Left kidney (tissue), 1 donor: ENCODE measurements at regions not wholly inside any gene's neighbourhood (a gene's known extent, or its start where the extent isn't known, plus 50 kb on each side); places are given as distances from the start of the nearest gene placed in this dataset.

ENCODE experiments used
- DNase-seq: peaks from one replicate; pipeline ENCODE4 v3.0.0-alpha.2; 2013

DNA sequence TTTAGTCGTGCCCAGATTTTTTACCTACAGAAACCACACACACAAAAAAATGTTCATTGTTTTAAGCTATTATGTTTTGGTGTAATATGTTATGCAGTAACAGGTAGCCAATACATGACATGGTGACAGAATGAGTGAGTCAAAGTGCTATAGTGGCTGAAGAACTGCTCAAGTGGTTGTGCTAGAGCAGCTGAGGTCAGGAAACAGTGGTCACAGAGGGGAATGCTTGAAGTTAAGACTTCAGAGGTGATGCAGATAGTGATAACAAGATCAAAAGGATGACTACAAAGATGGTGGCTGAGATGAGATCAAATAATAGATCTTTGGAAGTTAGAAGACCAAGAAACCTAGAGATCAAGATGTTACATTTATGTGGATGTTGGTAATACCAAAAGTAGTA, 174.3 kb downstream of the KCNE4 start:
- DNase-seq, result no peak

DNA sequence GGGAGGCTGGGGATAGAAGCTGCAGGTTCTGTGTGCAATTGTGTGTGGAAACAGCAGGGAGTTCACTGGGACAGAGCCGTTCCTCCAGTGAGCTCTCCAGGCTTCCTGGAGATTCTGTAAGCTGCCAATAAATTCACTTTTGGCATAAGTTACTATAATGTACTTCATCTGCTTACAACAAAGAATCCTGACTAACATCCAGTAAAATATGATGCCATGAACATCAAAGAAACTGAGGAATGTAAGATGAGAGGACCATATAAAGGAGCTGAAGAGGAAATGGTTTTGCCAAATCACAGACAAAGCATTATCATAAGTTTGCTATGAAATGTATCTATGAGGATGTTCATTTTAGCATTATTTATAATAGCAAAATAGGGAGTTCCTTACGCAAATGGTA, 175.3 kb downstream of the KCNE4 start:
- no peak for DNase-seq

DNA sequence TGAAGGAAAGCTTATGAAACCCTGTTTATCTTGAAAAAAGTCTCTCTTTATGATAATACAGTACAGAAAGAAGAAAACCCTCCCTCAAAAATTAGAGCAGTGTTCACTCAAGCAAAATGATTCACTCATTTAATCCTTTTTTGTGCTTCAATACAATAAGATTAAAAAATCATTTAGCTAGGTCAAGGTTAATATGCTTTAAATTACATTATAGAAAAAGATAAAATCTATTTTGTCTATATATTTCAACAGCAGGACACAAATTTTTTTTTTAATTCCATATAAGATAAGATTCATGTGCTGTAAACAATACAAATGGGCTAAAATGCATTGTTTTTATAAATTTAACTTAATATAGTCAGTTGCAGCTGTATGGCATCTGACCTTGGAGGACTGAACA, 176.9 kb downstream of the KCNE4 start:
- DNase-seq, result no peak

DNA sequence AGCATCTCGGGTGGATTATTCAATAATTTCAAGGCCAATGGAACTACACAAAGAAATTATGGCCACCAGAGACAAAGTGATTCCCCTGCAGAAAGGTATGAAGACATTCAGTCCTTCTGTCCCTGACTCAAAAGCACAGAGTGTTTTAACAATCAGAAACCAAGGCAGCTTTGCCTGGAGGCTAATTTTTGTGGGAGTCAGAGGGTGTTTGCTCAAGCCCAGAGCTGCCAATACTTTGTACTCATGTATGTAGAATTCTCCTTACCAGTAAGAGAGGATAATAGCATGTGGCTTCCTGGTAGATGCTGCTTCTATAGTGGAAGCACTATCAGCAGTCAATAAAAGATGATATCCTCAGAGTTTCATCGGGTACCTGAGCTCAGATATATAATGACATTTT, 178.4 kb downstream of the KCNE4 start:
- DNase-seq, result no peak

DNA sequence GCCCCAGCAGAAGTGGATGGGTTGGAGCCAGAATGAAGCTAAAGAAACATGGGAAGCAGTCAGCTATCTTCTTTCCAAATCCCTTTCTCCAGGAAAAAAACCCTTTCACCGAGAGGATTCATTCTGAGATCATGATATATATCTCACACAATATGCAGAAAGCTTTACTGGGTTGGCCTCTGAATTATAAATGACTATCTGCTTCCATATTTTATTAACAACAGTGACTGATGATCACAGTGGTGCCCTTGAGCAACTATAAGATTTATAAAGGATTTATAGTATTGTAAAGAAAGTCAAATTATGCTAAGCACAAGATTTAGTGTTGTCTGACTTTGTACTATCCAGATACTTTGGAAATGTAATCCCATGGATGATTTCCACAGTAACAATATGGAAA, 180.3 kb downstream of the KCNE4 start:
- no peak for DNase-seq

DNA sequence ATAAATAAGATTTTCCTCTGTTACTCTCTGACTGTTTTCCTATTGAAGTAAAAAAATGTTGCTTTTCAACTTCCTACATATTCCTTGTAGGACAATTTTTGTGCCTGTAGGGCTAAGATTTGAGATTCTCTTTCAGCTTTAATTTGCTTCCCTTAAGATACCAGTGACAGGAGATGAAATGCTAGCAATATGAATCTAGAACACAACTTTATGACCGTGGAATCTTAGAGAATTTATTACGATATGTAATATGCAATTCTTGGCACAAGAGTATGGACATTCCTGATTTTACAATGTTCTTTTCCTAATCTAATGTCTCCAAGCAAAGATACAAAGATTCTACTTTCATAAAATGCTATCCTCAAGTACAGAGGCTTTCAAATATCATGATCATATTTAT, 180.9 kb downstream of the KCNE4 start:
- DNase-seq, result no peak

DNA sequence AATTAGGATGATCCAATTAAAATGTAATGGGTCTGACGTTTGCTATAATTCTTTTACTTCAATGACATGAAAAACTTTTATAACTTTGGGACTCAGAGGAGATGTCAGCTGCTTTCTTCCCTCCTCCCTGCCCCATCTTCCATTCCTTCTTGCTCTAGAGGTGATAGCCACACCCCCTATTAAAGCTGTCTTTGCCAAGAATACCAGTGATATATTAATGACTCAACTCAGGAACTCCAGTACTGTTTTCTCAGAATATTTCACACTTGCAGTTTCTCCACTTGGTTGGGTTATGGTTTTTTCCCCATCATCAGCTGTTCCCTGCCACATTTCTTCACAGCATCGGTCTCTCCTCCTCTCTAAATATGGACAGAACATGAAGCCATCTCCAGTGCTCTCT, 184.0 kb downstream of the KCNE4 start:
- DNase-seq, result no peak

DNA sequence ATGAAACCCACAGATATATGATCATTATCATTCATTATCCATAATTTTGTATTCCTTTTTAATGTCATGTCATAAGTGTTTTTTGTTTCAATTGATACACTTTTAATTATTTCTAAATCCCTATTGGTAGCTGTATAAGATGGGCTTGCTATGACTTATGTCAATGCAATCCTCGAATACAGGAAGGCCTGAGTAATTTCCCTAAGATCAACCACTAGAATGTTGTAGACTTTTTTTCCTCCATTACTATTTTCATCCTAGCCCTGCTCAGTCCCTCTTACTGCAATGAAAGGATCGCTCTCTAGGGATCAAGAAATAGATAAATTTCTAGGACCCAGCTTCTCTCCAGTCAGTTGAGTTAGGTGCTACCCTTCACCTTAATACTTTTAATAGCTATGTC, 186.3 kb downstream of the KCNE4 start:
- DNase-seq, result no peak

DNA sequence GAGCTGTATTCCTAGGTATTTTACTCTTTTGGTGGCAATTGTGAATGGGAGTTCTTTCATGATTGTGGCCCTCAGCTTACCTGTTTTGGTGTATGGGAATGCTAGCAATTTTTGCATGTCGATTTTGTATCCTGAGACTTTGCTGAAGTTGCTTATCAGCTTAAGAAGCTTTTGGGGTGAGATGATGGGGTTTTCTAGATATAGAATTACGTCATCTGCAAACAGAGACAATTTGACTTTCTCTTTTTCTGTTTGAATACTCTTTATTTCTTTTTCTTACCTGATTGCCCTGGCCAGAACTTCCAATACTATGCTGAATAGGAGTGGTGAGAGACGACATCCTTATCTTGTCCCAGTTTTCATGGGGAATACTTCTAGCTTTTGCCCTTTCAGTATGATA, 191.2 kb downstream of the KCNE4 start:
- no peak for DNase-seq

DNA sequence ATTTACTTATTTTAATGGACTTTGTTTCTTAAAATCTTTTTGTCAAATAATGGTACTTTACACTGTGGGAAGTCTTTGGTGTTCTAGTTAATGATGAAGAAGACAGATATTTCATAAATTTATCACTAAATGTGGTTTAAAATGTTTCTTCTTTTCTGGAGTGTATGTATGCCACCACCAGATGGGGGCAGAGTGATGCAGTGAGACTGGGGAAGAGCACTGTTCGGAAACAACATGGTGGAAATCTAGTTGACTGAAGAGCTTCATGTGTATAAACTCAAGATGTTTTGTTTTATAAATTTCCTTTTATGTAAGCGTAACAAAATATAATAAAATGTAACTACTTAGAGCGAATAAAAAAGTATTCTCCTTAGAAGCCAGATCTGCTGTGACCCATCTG, 195.1 kb downstream of the KCNE4 start:
- DNase-seq, result no peak

DNA sequence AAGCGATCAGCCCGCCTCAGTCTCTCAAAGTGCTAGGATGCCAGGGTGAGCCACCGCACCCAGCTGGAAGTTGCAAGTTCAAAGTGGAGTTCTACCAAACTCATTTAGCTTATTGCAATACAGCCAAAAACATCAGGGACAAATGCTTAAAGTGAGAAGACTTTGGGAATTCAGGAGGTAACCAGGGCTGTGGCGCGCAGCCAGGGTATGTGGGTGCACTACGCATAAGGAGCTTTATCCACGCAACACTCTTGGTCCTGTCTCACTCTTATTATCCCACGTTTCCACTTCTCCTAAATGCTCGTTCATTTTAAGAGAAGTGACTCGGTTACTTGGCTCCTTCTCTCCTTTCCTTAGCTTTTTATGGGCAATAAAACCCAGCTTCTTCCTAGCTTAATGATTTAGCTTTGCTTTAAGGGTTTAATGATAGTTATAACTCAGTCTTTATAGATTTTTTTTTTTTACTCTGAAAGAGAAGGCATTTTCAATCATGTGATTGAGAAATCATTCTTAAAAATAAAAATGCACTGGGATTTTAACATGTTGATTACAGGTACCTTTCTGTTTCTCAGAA, 199.8 kb downstream of the KCNE4 start:
- no peak for DNase-seq

DNA sequence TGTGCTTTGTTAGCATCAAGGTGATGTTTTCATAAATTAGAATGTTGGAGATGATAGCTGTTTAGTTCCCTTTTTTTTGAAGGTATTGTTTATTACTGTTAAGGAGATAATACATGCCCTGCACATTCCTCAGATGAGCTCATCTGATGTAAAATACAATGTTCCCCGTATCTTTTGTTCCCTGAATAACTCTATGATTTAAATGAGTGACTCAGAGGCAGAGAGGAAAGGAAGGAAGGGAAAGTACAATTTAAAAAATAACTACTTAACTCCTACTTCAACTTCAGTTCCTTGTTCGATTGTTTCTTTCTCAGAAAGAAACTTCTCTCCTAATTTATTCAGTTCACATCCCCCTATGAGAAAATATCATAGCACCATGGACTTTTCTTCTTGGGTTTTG, 208.7 kb downstream of the KCNE4 start:
- DNase-seq, result no peak

DNA sequence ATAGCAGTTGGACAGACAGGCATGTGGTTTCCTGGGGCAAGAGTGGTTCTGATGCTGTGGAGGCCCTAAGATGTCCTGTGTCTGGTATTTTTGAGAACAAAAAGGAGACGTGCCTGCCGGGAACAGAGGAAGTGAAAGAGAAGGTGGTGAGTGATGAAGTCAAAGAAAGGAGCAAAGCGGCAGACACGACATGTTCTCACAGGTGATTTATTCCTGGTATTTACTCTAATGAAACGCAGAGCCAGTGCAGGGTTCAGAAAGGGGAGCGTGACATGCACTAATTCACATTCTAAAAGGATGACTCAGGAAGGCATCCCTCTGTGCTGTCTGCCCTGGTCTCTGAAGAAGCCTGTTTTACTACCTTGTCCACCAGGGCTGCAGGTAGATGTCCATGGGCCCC, 211.0 kb downstream of the KCNE4 start:
- no peak for DNase-seq

DNA sequence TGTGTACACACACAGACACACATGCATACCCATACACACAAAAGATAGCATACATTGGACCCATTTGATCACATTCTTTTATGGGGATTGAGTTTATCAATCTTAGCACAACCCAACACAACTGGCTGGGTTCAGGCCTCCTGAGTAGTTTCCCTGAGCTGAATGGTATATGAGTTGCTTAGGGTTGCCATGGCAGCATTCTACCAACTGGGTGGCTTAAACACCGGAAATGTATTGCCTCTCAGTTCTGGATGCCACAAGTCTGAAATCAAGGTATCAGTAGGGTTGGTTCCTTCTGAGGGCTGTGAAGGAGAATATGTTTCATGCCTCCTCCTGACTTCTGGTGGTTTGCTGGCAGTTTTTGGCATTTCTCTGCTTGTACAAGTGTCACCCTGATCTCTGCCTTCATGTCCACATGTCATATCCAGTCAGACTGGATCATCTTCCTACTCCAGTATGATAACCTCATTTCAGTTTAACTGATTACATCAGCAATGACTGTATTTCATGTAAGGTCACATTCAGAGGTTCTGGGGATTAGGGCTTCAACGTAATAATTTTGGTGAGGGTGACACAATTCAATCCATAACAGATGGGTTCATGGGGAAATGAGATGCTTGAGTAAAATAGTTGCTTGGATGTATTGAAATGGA, 212.7 kb downstream of the KCNE4 start:
- no peak for DNase-seq

DNA sequence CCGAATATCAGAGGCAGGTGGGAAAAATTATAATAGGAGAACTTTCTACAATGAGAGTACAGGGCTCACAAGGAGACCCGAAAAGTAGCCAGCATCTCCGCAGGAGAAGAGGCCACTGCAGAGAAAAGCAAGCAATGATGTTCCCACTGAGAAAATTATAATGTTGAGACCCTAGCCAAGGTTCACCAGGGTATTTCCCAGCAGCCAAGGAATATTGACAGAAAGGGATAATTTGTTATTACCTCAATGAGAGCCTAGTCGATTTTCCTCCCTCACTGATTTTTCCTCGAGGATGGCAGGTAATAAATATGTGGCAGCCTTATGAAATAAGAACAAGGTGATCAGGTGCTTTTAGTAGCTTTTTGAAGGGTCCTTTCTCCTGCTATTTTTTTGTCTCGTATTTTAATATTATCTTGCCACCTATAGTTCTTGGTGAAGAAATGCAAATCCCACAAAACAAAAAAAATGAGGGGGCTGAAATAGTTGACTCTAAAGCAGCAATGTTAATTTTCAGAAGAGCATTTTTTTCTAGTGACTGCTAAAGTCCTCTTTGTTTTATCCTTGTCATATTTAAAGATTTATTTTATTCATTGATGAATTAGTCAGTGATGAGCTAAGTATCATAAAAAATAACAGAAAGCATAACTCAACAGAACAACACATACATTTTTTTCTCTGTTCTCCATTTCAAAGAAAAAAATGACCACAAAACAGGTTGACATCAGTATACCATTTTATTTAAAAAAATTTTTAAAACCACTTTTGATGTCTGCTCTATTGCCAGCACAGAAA, 215.4 kb downstream of the KCNE4 start:
- no peak for DNase-seq

DNA sequence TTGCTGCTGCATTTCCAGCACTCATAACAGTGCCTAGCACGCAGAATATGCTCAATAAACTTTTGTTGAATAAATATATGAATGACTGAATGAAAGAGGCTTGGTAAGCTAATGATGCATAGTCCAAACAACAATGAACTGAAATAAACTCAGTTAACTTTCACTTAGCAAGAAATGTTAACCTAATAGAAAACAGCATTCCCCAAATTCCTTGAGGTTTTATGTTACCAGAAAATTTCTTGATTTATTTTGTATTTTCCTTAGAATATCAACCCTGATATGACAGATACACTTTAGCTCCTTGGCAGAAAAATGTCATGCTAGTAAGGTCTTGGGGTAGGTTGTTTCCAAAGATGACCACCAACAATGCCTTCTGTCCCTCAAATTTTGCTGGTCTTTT, 217.4 kb downstream of the KCNE4 start:
- DNase-seq, result no peak

DNA sequence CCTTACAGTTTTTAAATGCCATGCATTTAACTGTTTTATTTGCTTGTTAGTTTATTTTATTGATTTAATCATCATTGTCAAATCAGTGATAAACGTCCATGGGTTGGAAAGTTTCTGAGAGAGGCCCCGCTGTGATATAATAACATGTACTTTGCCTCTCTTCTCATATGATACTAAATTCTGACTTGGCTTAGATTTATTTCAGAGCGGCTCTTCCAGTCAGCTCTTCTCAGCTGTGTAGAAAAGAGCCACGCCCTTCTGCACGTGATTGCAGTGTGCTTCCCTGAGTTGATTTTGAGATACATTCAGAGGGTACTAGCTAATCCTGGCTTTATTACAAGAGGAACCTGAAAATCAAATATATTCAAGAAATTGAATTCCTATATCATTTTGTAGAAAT, 218.6 kb downstream of the KCNE4 start:
- no peak for DNase-seq

DNA sequence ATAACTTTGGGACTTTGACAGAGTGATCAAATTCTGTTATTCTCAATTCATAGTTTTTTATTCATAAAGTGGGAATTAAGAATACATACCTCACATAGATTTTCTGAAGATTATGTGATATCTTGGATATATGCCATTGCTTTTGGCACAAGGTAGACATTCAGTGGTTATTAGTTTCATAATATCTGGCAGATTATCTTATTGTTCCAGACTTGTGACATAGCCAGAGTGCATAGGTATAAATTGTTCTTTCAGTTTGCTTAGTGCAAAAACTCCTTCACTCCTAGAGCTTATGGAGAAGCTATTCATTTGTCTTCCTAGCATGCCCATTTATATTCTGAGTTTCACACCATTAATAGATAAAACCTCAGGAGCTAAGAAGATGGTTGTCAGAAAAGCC, 222.0 kb downstream of the KCNE4 start:
- DNase-seq, result no peak

DNA sequence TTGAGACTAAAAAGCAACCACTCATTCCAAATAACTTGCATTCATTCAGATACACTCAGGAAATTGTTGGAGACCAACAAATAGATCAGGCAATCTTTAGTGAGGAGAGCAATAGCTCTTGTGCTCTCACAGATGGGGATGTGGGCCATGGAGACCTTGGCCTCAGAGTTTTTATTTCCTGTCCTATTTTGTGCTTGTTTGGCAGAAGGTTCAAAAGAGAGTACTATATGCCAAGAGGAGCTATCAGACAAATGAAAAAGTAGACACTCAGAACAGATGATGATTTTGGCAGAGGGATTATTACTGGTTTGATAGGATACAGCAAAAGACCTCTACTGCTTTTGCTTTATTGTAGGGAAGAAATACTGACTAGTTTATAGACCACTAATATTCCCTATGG, 230.2 kb downstream of the KCNE4 start:
- DNase-seq, result no peak

DNA sequence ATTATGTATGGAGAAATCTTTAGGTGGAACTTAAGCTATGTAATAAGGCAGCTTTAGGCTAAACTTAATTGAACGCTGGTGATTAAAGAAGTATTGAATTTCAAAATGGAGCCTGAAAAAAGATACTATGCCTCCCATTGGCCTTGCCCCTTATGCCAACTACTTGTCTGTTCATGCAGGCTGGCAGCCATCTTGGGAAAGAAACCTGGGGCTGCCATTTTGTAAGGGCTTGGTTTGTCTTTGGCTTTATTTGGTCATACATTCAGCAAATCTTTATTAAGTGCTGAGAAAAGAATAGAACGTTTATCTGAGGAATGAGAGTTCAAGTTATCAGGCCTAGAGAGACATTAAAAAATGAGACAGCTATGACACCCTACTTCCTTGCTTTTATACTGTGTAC, 231.3 kb downstream of the KCNE4 start:
- no peak for DNase-seq

DNA sequence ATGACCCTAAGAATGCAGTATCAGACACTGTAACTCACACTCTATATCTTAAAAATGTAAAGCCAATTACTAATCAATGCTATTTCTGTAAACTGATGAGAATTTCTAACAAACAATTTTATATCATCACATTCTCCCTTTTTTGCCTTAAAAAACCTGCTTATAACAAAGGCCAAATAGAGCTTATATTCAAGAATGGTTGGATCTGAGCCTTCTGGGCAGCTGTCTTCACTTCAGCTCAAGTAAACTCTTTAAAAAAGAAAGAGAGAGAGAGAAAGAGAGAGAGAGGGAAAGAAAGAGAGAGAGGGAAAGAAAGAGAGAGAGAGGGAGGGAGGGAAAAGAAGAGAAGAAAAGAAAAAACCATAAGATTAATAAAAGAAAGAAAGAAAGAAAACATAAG, 231.8 kb downstream of the KCNE4 start:
- DNase-seq, result no peak

DNA sequence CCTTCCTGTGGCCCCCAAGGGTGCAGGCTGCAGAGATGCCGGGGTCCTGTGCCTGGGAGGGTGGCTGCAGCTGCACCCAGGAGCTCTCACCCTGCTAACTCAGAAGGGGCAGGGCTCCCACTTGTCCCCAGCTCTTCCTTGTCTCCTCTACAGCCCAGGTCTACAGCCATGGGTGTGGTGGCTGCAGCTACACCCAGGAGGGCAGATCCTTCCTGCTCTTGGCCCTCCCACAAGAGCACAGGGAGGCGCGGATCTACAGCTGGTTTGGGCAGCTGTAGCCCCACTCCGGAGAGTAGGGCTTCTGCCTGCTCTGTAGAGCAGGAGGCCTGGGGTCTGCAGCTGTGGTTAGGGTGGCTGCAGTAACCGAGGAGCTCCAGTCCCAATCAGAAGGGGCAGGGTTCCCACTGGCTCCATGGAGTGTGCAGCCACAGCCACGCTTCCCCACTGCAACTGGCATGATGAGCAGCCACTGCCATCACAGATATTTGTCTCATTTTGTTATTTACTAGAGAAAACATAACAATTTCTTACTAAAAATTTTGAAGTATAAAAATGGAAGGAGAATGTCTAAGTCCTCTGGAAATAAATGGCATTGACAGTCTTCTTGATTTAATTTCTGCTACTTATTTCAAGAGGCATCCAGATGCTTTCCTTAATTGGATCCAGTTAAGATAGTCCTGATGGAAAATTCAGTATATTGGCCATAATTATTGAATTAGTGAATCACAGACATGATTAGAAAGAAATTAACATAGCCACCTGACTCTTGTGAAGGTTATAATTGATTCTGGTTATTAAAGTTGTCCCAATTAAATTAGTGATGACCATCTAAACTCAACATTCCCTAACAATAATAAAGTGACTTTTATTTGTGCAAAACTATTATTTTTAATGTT, 233.6 kb downstream of the KCNE4 start:
- no peak for DNase-seq

DNA sequence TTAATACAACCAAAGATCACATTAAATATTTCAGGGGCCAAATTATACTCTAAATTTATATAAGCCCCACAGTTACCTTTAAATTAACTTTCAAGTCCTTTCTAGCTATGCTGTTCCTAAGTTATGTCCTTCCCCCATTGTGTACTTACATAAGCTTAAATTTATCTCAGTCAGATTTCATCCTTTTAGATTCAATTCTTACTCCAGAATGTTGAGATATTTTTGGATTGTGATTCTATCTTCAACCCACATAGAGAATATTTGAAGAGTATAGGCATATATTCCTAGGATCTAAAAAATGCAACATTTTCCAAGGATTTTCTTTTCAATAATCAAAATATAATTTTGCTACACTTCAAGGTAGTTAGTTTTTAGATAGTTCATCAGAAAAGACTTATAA, 242.8 kb downstream of the KCNE4 start:
- no peak for DNase-seq
